HG02610 (cell line): ENCODE measurements at regions not wholly inside any gene's neighbourhood (a gene's known extent, or its start where the extent isn't known, plus 50 kb on each side); places are given as distances from the start of the nearest gene placed in this dataset.

Experiments
- ATAC-seq: cut with Tn5 transposase; IDR thresholded peaks from one replicate; pipeline ENCODE4 v1.9.1; 2021; ENCODE audit warnings: mild to moderate bottlenecking, moderate library complexity; ENCODE audit not compliant: unreplicated experiment

- ATAC-seq: no peak
Measured at GRCh38 chr22:48335442-48336139, 1492.1 kb downstream of the BRD1 start.

GRCh38 chr22:48334971-48335370 is 1492.7 kb downstream of the BRD1 start:
- ATAC-seq: no peak

GRCh38 chr22:48333816-48334735 is 1493.6 kb downstream of the BRD1 start:
- ATAC-seq: no peak

GRCh38 chr22:48333323-48333763 is 1494.3 kb downstream of the BRD1 start:
- ATAC-seq: no peak

GRCh38 chr22:48332438-48333322 is 1495.0 kb downstream of the BRD1 start:
- ATAC-seq: no peak

GRCh38 chr22:48331691-48332220 is 1495.9 kb downstream of the BRD1 start:
- no peak for ATAC-seq

GRCh38 chr22:48331266-48331665 is 1496.4 kb downstream of the BRD1 start:
- ATAC-seq: no peak

- no peak for ATAC-seq
Measured at GRCh38 chr22:48327721-48328120, 1500.0 kb downstream of the BRD1 start.

GRCh38 chr22:48323746-48324145 is 1503.9 kb downstream of the BRD1 start:
- no peak for ATAC-seq

GRCh38 chr22:48322907-48323306 is 1504.8 kb downstream of the BRD1 start:
- no peak for ATAC-seq

GRCh38 chr22:48321986-48322545 is 1505.6 kb downstream of the BRD1 start:
- ATAC-seq: no peak

GRCh38 chr22:48320683-48321451 is 1506.8 kb downstream of the BRD1 start:
- ATAC-seq: no peak

GRCh38 chr22:48320048-48320682 is 1507.5 kb downstream of the BRD1 start:
- no peak for ATAC-seq

GRCh38 chr22:48319321-48320047 is 1508.2 kb downstream of the BRD1 start:
- no peak for ATAC-seq

GRCh38 chr22:48318575-48319320 is 1508.9 kb downstream of the BRD1 start:
- no peak for ATAC-seq

- no peak for ATAC-seq
Measured at GRCh38 chr22:48318173-48318572, 1509.5 kb downstream of the BRD1 start.

- no peak for ATAC-seq
Measured at GRCh38 chr22:48316257-48317250, 1511.1 kb downstream of the BRD1 start.
